HUES48 (cell line): ENCODE measurements at regions not wholly inside any gene's neighbourhood (a gene's known extent, or its start where the extent isn't known, plus 50 kb on each side); places are given as distances from the start of the nearest gene placed in this dataset.
A peak's percentile ranks its signal among the peaks of the same experiment; 100 is the strongest.
"Not testable (repeated sequence)": the region's sequence is repeated elsewhere in the genome, so short reads cannot be mapped to it uniquely, and the experiment has no call there.

Experiments
- H3K27ac ChIP-seq: one replicate; pipeline ENCODE4 v1.7.0; 2013; ENCODE audit warnings: low read depth, low read length, inconsistent platforms
- H3K27me3 ChIP-seq: 2 replicates; pipeline ENCODE4 v1.6.1; 2013; ENCODE audit warnings: mild to moderate bottlenecking, low read length; ENCODE audit not compliant: control insufficient read depth, insufficient read depth
- H3K36me3 ChIP-seq: 2 replicates; pipeline ENCODE4 v1.6.1; 2013; ENCODE audit warnings: low read length; ENCODE audit not compliant: control insufficient read depth, insufficient read depth
- H3K4me1 ChIP-seq: 2 replicates; pipeline ENCODE4 v1.6.1; 2013; ENCODE audit warnings: mild to moderate bottlenecking, low read length; ENCODE audit not compliant: control insufficient read depth, insufficient read depth
- H3K4me3 ChIP-seq: 2 replicates; pipeline ENCODE4 v1.5.1; 2013; ENCODE audit warnings: mild to moderate bottlenecking, low read depth, low read length
- H3K9ac ChIP-seq: 2 replicates; pipeline ENCODE4 v1.6.1; 2013; ENCODE audit warnings: mild to moderate bottlenecking, low read depth, low read length, moderate library complexity
- H3K9me3 ChIP-seq: 2 replicates; pipeline ENCODE4 v1.6.1; 2013; ENCODE audit warnings: low read length; ENCODE audit not compliant: control insufficient read depth, insufficient read depth

DNA sequence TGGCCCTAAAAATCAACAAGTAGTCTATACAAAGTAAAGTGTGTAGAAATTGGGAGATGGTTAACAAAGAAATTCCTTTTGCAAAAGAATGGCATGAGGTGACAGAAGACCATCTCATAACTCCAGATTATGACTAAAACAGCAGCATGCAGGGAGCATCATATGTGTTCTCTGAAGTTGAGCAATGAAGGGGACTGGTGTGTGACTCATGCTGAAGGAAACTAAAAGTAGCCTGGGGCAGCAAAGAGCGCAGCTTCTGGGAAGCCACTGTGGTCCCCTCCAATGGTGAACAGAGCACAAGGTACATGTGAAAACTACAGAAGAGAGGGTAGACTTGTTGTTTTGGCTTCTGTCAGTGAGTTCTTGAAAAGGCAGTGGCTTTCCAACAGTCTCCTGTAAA lies 133.4 kb downstream of the MACC1 start:
- Histone ChIP-seq H3K36me3 (peaks cover 17% of the 10 kb centered on the region), H3K27ac (no peak overlapping the region), H3K9me3 (no peaks in the 10 kb centered on the region), H3K27me3 (no peaks in the 10 kb centered on the region), H3K9ac (no peak overlapping the region), H3K4me1 (peaks cover 43% of the 10 kb centered on the region), H3K4me3 (no peak overlapping the region)

DNA sequence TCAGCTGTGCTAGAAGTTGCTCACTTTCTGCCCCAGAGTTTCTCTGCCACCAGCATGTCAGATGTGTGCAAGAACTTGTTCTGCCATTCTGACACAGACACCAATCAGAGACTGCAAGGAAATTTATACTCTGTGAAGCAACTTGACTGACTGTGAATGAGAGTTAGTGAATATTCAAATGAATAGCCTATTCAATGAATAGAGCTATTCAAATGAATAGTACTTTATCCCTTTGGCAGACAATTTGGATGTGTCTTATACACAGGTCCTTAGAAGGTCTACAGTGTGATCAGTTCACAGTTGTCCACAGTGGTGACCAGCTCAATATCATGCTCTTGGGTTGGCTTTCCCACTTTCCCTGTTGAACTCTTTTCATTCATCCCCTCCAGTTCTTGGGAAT lies 138.1 kb downstream of the MACC1 start:
- Histone ChIP-seq H3K27ac (no peak overlapping the region), H3K4me3 (no peak overlapping the region), H3K27me3 (no peaks in the 10 kb centered on the region), H3K9me3 (no peaks in the 10 kb centered on the region), H3K4me1 (peaks cover 67% of the 10 kb centered on the region), H3K36me3 (peaks cover 4% of the 10 kb centered on the region; the same call in 1 of the 2 replicates), H3K9ac (no peak overlapping the region)

DNA sequence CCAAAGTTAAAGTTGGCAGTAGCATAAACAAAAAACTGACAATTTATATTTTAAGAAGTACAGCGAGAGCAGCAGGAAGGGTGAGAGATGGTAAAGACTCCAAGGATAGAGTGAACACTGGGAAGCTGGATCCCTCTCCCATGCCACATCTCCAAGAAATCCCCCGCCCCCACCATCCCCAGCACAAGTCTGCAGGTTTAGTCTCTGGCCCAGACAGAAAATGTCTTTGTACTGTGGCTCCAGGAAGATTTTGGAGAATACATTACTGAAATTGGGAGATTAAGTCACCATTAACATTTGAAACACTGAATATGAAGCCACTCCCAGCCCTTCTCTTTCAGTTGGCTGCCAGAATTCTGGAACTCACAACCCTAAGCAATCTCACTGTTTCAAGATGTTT lies 140.3 kb downstream of the MACC1 start:
- H3K36me3 ChIP-seq: no peaks in the 10 kb centered on the region; the same call in 1 of the 2 replicates
- H3K9ac ChIP-seq: no peak overlapping the region
- no peaks in the 10 kb centered on the region for H3K9me3 ChIP-seq
- H3K4me1 ChIP-seq: peaks cover 53% of the 10 kb centered on the region
- no peak overlapping the region for H3K4me3 ChIP-seq
- H3K27ac ChIP-seq: peak overlapping the region; percentile 51
- H3K27me3 ChIP-seq: no peaks in the 10 kb centered on the region

GRCh38 chr7:20075992-20076820 lies 141.0 kb downstream of the MACC1 start:
- Histone ChIP-seq H3K4me1 (peaks cover 47% of the 10 kb centered on the region), H3K9ac (no peak overlapping the region), H3K36me3 (no peaks in the 10 kb centered on the region; the same call in 1 of the 2 replicates), H3K4me3 (no peak overlapping the region; the same call in 1 of the 2 replicates), H3K27ac (peak overlapping the region; percentile 51), H3K9me3 (no peaks in the 10 kb centered on the region), H3K27me3 (no peaks in the 10 kb centered on the region)

DNA sequence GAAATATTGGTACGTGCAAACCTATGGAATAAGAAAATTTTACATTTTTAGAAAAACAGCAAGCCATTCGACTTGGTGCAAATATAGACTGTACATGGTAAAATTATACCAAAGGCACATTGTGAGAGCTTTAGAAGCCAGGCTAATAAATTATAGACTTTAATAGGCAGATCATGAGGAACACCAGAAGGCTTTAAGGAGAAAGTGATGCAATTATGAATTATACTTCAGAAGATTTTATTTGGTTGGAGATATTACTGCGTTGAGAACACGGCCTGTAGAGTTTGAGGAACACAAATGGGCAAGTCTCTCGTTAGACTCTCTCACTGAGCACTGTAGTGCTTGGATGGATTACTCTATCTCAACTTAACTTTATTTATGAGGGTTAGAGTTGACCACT lies 141.7 kb downstream of the MACC1 start:
- H3K9me3 ChIP-seq: no peaks in the 10 kb centered on the region
- H3K9ac ChIP-seq: no peak overlapping the region
- no peaks in the 10 kb centered on the region; the same call in 1 of the 2 replicates for H3K36me3 ChIP-seq
- no peaks in the 10 kb centered on the region for H3K27me3 ChIP-seq
- H3K27ac ChIP-seq: no peak overlapping the region
- H3K4me1 ChIP-seq: peaks cover 43% of the 10 kb centered on the region
- no peak overlapping the region for H3K4me3 ChIP-seq

DNA sequence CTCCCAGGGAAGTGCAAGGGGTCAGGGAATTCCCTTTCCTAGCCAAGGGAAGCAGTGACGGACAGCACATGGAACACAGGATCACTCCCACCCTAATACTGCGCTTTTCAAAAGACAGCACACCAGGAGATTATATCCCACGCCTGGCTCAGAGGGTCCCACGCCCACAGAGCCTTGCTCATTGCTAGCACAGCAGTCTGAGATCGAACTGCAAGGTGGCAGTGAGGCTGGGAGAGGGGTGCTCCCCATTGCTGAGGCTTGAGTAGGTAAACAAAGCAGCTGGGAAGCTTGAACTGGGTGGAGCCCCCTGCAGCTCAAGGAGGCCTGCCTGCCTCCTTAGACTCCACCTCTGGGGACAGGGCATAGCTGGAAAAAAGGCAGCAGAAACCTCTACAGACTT lies 149.2 kb downstream of the MACC1 start:
- Histone ChIP-seq H3K4me1 (peaks cover 12% of the 10 kb centered on the region), H3K36me3 (peaks cover 13% of the 10 kb centered on the region; the same call in 1 of the 2 replicates), H3K9me3 (peaks cover 17% of the 10 kb centered on the region; the same call in 1 of the 2 replicates)
- not testable (repeated sequence) for H3K9ac ChIP-seq, H3K27me3 ChIP-seq, H3K4me3 ChIP-seq, H3K27ac ChIP-seq

DNA sequence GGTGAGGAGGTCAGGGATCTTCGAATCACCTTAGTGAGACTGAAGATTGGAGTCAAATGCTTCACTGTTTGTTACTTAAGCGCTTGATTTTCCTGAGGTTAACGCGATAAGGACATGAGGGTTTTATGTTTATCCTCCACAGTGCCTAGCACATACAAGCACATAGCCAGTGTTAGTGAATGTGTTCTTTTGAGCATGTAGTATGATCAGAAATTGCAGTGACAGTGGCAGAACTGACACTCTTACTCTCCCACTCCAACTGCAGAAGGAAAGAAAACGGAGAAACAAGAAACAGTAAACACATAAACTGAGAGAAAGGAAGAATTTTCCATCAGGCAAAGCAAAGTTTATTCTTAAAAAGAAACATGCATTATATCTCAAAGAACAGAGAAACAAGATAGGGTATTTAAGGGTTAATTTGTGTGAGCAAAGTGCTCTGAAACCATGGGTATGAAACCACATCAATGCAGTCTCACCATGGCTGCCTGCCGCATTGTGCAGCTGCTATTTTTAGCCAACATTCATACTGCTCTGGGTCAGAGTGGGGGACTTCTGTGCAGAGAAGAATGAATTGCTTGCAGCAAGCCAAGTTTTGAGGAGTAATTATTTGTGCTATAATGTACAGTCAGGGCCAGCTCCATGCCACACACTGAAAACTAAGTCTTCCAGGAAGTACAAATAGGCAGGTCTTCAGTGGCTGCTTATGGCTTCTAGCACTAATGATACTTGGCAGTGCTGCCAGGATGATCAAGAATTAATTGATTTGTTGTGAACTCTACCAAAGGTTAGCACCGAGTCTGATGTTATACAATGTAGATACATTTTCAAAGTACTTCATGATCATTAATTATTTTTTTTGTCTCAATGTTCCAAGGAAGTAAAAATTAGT lies 152.0 kb downstream of the MACC1 start:
- Histone ChIP-seq H3K9me3 (peaks cover 17% of the 10 kb centered on the region; the same call in 1 of the 2 replicates), H3K27me3 (no peaks in the 10 kb centered on the region), H3K27ac (peak overlapping the region; percentile 58), H3K36me3 (peaks cover 13% of the 10 kb centered on the region; the same call in 1 of the 2 replicates), H3K4me1 (peaks cover 12% of the 10 kb centered on the region), H3K4me3 (no peak overlapping the region), H3K9ac (0 out of 2 replicates have a peak overlapping the region, but pooled peaks have one; percentile 24)

GRCh38 chr7:20064181-20064970 lies 152.8 kb downstream of the MACC1 start:
- H3K4me1 ChIP-seq: peaks cover 12% of the 10 kb centered on the region
- H3K27me3 ChIP-seq: no peaks in the 10 kb centered on the region
- no peak overlapping the region for H3K9ac ChIP-seq
- peaks cover 13% of the 10 kb centered on the region; the same call in 1 of the 2 replicates for H3K36me3 ChIP-seq
- H3K27ac ChIP-seq: peak overlapping the region; percentile 58
- peaks cover 17% of the 10 kb centered on the region; the same call in 1 of the 2 replicates for H3K9me3 ChIP-seq
- no peak overlapping the region for H3K4me3 ChIP-seq

- Histone ChIP-seq H3K27ac (no peak overlapping the region), H3K4me1 (peaks cover 12% of the 10 kb centered on the region)
Observed at GRCh38 chr7:20063644-20064043, 153.5 kb downstream of the MACC1 start.

DNA sequence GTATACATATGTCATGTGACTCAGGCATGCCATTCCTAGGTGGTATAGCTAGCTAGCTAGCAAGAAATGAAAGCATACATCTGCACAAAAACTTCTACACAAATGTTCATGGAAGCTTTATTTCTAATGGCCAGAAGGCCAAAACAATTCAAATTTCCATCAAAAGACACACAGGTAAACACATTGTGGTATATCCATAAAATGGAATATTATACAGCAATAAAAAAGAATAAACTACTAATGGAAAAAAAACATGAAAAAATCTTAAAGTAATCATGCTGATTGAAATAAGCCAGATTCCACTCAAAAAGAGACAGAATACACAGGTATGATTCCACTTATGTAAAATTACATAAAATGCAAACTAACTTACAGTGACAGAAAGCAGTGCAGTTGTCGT lies 154.3 kb downstream of the MACC1 start:
- H3K9me3 ChIP-seq: peaks cover 13% of the 10 kb centered on the region; the same call in 1 of the 2 replicates
- H3K4me1 ChIP-seq: peaks cover 12% of the 10 kb centered on the region
- H3K4me3 ChIP-seq: no peak overlapping the region
- no peak overlapping the region for H3K27ac ChIP-seq
- H3K36me3 ChIP-seq: peaks cover 13% of the 10 kb centered on the region; the same call in 1 of the 2 replicates
- no peak overlapping the region for H3K9ac ChIP-seq
- H3K27me3 ChIP-seq: no peaks in the 10 kb centered on the region

More at GRCh38 chr7:20063644-20064043, 153.5 kb downstream of the MACC1 start:
- no peak overlapping the region for H3K4me3 ChIP-seq
- H3K9ac ChIP-seq: no peak overlapping the region
- no peaks in the 10 kb centered on the region for H3K27me3 ChIP-seq
- peaks cover 13% of the 10 kb centered on the region; the same call in 1 of the 2 replicates for H3K36me3 ChIP-seq
- H3K9me3 ChIP-seq: peaks cover 17% of the 10 kb centered on the region; the same call in 1 of the 2 replicates
